ENCODE measurements at regions not wholly inside any gene's neighbourhood (a gene's known extent, or its start where the extent isn't known, plus 50 kb on each side); places are given as distances from the start of the nearest gene placed in this dataset.

- TF ChIP-seq CTCF (IDR thresholded peaks at IDR 0.05) (no peak), POLR2A (IDR thresholded peaks at IDR 0.05) (no peak)
These were observed 139.4 kb upstream of the EMCN start for GRCh38 chr4:100657187-100657586.

Data from prostate gland (tissue), 2 donors.